IMR-90 (cell line): ENCODE measurements at regions not wholly inside any gene's neighbourhood (a gene's known extent, or its start where the extent isn't known, plus 50 kb on each side); places are given as distances from the start of the nearest gene placed in this dataset.

ENCODE experiments used
- ATAC-seq: fragments of 200-7000 bp; cut with Tn5 transposase; 2 replicates; pipeline ENCODE4 v1.9.1; 2020; ENCODE audit warnings: low read depth, mild to moderate bottlenecking, moderate library complexity
- BruUV-seq: library from RNA; stranded (reverse); fragments of 400-500 nt; replicated peaks from 2 replicates; lab custom pipeline; 2021; lab: Mats Ljungman, UMichigan
- CTCF ChIA-PET: fragments of 300-600 bp; formaldehyde crosslinking; extraction: SDS; loops from one replicate; lab custom pipeline; 2021; ENCODE audit warnings: antibody characterized with exemption; lab: Yijun Ruan, JAX
- POLR2A ChIA-PET: fragments of 300-600 bp; sonication (Branson Sonifier 250); formaldehyde crosslinking; loops from one replicate; lab custom pipeline; 2022; ENCODE audit warnings: antibody characterized with exemption; ENCODE audit not compliant: unreplicated experiment; lab: Charles Lee
- DNase-seq: peaks from one replicate; pipeline ENCODE4 v3.0.0; 2013
- H2AFZ ChIP-seq: replicated peaks from 2 replicates; pipeline ENCODE3; 2013; ENCODE audit warnings: low read length, mild to moderate bottlenecking; ENCODE audit not compliant: poor library complexity
- H2AK5ac ChIP-seq: 2 replicates; pipeline ENCODE4 v1.6.1; 2013; ENCODE audit warnings: low read depth, low read length, inconsistent platforms
- H2AK9ac ChIP-seq: replicated peaks from 2 replicates; pipeline ENCODE3; 2013; ENCODE audit warnings: mild to moderate bottlenecking, low read depth, low read length, moderate library complexity; ENCODE audit not compliant: poor library complexity
- H2BK120ac ChIP-seq: 2 replicates; pipeline ENCODE4 v1.6.1; 2013; ENCODE audit warnings: low read depth, low read length, inconsistent platforms
- H2BK15ac ChIP-seq: 3 replicates; pipeline ENCODE4 v1.6.1; 2013; ENCODE audit warnings: low read depth, low read length, inconsistent platforms
- H2BK20ac ChIP-seq: 2 replicates; pipeline ENCODE4 v1.6.1; 2013; ENCODE audit warnings: low read depth, mild to moderate bottlenecking, inconsistent platforms, low read length, moderate library complexity
- H2BK5ac ChIP-seq: 2 replicates; pipeline ENCODE4 v1.6.1; 2013; ENCODE audit warnings: mild to moderate bottlenecking, low read depth, low read length, inconsistent platforms; ENCODE audit not compliant: poor library complexity, severe bottlenecking
- H3K14ac ChIP-seq: replicated peaks from 2 replicates; pipeline ENCODE4 v1.6.1; 2013; ENCODE audit warnings: low read depth, low read length, inconsistent platforms
- H3K18ac ChIP-seq: 2 replicates; pipeline ENCODE4 v1.6.1; 2013; ENCODE audit warnings: low read depth, low read length, control low read depth
- H3K23ac ChIP-seq: 2 replicates; pipeline ENCODE4 v1.6.1; 2013; ENCODE audit warnings: low read depth, low read length, inconsistent platforms
- H3K27ac ChIP-seq: 2 replicates; pipeline ENCODE4 v1.5.1; 2013; ENCODE audit warnings: mild to moderate bottlenecking, control low read depth, low read length; ENCODE audit not compliant: insufficient read depth
- H3K27me3 ChIP-seq: 2 replicates; pipeline ENCODE4 v1.6.1; 2013; ENCODE audit warnings: low read length; ENCODE audit not compliant: control insufficient read depth, insufficient read depth
- H3K36me3 ChIP-seq: 2 replicates; pipeline ENCODE4 v1.6.1; 2013; ENCODE audit warnings: low read length, mixed read lengths; ENCODE audit not compliant: control insufficient read depth, insufficient read depth
- H3K4ac ChIP-seq: 2 replicates; pipeline ENCODE4 v1.6.1; 2013; ENCODE audit warnings: low read depth, low read length, inconsistent platforms
- H3K4me1 ChIP-seq: 2 replicates; pipeline ENCODE4 v1.6.1; 2013; ENCODE audit warnings: low read length, mixed read lengths; ENCODE audit not compliant: control insufficient read depth, insufficient read depth
- H3K4me2 ChIP-seq: 2 replicates; pipeline ENCODE4 v1.6.1; 2013; ENCODE audit warnings: low read depth, mild to moderate bottlenecking, control low read depth, low read length, moderate library complexity
- H3K4me3 ChIP-seq: 2 replicates; pipeline ENCODE4 v1.5.1; 2013; ENCODE audit warnings: low read depth, mild to moderate bottlenecking, control low read depth, low read length, moderate library complexity; ENCODE audit not compliant: insufficient read depth
- H3K56ac ChIP-seq: 2 replicates; pipeline ENCODE4 v1.6.1; 2013; ENCODE audit warnings: low read length, inconsistent platforms; ENCODE audit not compliant: insufficient read depth; ENCODE audit errors: extremely low read depth
- H3K79me1 ChIP-seq, 2 experiments: 2 replicates each; pipeline ENCODE4 v1.6.1; 2013; ENCODE audit warnings: low read length in 2 of 2, inconsistent platforms in 1 of 2, low read depth in 1 of 2
- H3K9ac ChIP-seq: 2 replicates; pipeline ENCODE4 v1.6.1; 2013; ENCODE audit warnings: low read depth, low read length, control low read depth
- H3K9me1 ChIP-seq: 2 replicates; pipeline ENCODE4 v1.6.1; 2013; ENCODE audit warnings: low read length, inconsistent platforms; ENCODE audit not compliant: insufficient read depth
- H3K9me3 ChIP-seq: 2 replicates; pipeline ENCODE4 v1.6.1; 2013; ENCODE audit warnings: low read length; ENCODE audit not compliant: control insufficient read depth, insufficient read depth
- H4K20me1 ChIP-seq: 2 replicates; pipeline ENCODE4 v1.6.1; 2013; ENCODE audit warnings: low read length, inconsistent platforms; ENCODE audit not compliant: insufficient read depth
- H4K5ac ChIP-seq: 2 replicates; pipeline ENCODE4 v1.6.1; 2013; ENCODE audit warnings: mild to moderate bottlenecking, low read depth, low read length, control low read depth
- H4K8ac ChIP-seq, 2 experiments: 2 replicates each; pipeline ENCODE4 v1.6.1; 2013; ENCODE audit warnings: low read depth in 2 of 2, low read length in 2 of 2, control low read depth in 1 of 2, inconsistent platforms in 1 of 2
- H4K91ac ChIP-seq: 2 replicates; pipeline ENCODE4 v1.6.1; 2013; ENCODE audit warnings: low read depth, low read length, inconsistent platforms; ENCODE audit not compliant: insufficient read depth
- CEBPB ChIP-seq: IDR thresholded peaks from 2 replicates; pipeline ENCODE4 v1.6.1; 2012; ENCODE audit warnings: low read depth, low read length, improper control_type of control experiment
- CHD1 ChIP-seq: IDR thresholded peaks from 2 replicates; pipeline ENCODE4 v1.6.1; 2012; ENCODE audit warnings: low read depth, low read length, improper control_type of control experiment
- CTCF ChIP-seq: conservative IDR thresholded peaks from 2 replicates; pipeline ENCODE4 v1.5.1; 2012; ENCODE audit warnings: mild to moderate bottlenecking, low read depth, low read length, improper control_type of control experiment
- FOS ChIP-seq: fragments of 150-350 bp; IDR thresholded peaks from 2 replicates; pipeline ENCODE4 v1.6.1; 2016; ENCODE audit warnings: low read depth, low read length
- MXI1 ChIP-seq: IDR thresholded peaks from 2 replicates; pipeline ENCODE4 v1.6.1; 2012; ENCODE audit warnings: low read depth, mild to moderate bottlenecking, low read length, moderate library complexity, borderline replicate concordance
- NFE2L2 ChIP-seq: fragments of 150-350 bp; IDR thresholded peaks from 2 replicates; pipeline ENCODE4 v1.6.1; 2016; ENCODE audit warnings: low read depth, mild to moderate bottlenecking, low read length
- RAD21 ChIP-seq: IDR thresholded peaks from 2 replicates; pipeline ENCODE4 v1.6.1; 2012; ENCODE audit warnings: low read length, improper control_type of control experiment
- RFX5 ChIP-seq: IDR thresholded peaks from 2 replicates; pipeline ENCODE4 v1.8.0; 2012; ENCODE audit warnings: low read depth, mild to moderate bottlenecking, low read length, moderate library complexity
- WGBS, 2 experiments: methylation state at CpG; one replicate each; pipeline versions ENCODE4 v1.1.5 to v1.1.7; 2013; ENCODE audit warnings: missing lambda C conversion rate in 2 of 2; ENCODE audit not compliant: insufficient read length in 1 of 2; ENCODE audit errors: extremely low coverage in 2 of 2; 5-methylcytosine and 5-hydroxymethylcytosine counted together
- dilution Hi-C: fragments of 300-500 bp; cut with HindIII; formaldehyde crosslinking; loops from one replicate; pipeline ENCODE4 v1.14.3; 2018; ENCODE audit warnings: low sequenced_read_pairs; ENCODE audit not compliant: unreplicated experiment
- in situ Hi-C: fragments of 300-500 bp; cut with MboI; formaldehyde crosslinking; loops from 3 replicates; pipeline ENCODE4 v1.14.3; 2019; ENCODE audit warnings: low sequenced_read_pairs, inconsistent platforms, mixed read lengths
- intact Hi-C: fragments of 100-400 bp; cut with micrococcal nuclease; formaldehyde crosslinking; loops from 2 replicates; pipeline ENCODE4 v1.10.0; 2022
- TF ChIP-seq, protein P1 (sequence below): fragments of 150-350 bp; IDR thresholded peaks from 2 replicates; pipeline ENCODE4 v1.6.1; 2017; ENCODE audit warnings: mild to moderate bottlenecking, antibody characterized with exemption, low read length, low read depth

GRCh38 chr18:29096079-29096770, 919.3 kb upstream of the CDH2 start:
- Histone ChIP-seq H3K27ac (no peak overlapping the region), H3K9ac (no peak overlapping the region), H4K20me1 (no peaks in the 10 kb centered on the region), H2AK9ac (no peak overlapping the region), H3K27me3 (no peaks in the 10 kb centered on the region), H3K79me1 (no peaks in the 10 kb centered on the region), H3K9me1 (no peaks in the 10 kb centered on the region), H2BK120ac (no peak overlapping the region), H3K9me3 (no peaks in the 10 kb centered on the region), H3K4ac (no peak overlapping the region), H4K5ac (no peak overlapping the region), H3K23ac (no peak overlapping the region), H3K4me3 (no peak overlapping the region), H2BK15ac (no peak overlapping the region), H2AK5ac (no peak overlapping the region), H3K4me1 (no peaks in the 10 kb centered on the region), H3K56ac (no peak overlapping the region), H2BK5ac (no peak overlapping the region), H4K91ac (no peak overlapping the region), H3K4me2 (no peak overlapping the region), H2AFZ (no peak overlapping the region), H4K8ac (no peak overlapping the region), H2BK20ac (no peak overlapping the region), H3K18ac (no peak overlapping the region), H3K36me3 (no peaks in the 10 kb centered on the region), H3K14ac (no peak overlapping the region)
- ChIA-PET POLR2A (interaction anchor here (0.6 kb wide), 1 partner anchor 805 kb away, joined by 3 read pairs; no protein-coding TSS in a partner anchor), CTCF (interaction anchor here (0.5 kb wide), 1 partner anchor 960 kb away, joined by 5 read pairs; no protein-coding TSS in a partner anchor)
- no TSS peak for BruUV-seq
- ATAC-seq = no peak
- DNase-seq = no peak
- no peak for TF ChIP-seq FOS
- no peak for TF ChIP-seq RFX5
- TF ChIP-seq RAD21 = no peak
- no peak for TF ChIP-seq NFE2L2
- no peak for TF ChIP-seq CHD1
- TF ChIP-seq MXI1 = no peak
- TF ChIP-seq CEBPB = no peak
- no peak for TF ChIP-seq CTCF
- TF ChIP-seq, protein P1, sequence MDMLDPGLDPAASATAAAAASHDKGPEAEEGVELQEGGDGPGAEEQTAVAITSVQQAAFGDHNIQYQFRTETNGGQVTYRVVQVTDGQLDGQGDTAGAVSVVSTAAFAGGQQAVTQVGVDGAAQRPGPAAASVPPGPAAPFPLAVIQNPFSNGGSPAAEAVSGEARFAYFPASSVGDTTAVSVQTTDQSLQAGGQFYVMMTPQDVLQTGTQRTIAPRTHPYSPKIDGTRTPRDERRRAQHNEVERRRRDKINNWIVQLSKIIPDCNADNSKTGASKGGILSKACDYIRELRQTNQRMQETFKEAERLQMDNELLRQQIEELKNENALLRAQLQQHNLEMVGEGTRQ = no peak
- intact Hi-C loops (no loop called here), dilution Hi-C loops (no loop called here), in situ Hi-C loops (no loop called here)
- WGBS, 2 experiments = no CpG with 5 or more reads among the region's 8 CpGs
